ENCODE measurements at regions not wholly inside any gene's neighbourhood (a gene's known extent, or its start where the extent isn't known, plus 50 kb on each side); places are given as distances from the start of the nearest gene placed in this dataset.

DNA sequence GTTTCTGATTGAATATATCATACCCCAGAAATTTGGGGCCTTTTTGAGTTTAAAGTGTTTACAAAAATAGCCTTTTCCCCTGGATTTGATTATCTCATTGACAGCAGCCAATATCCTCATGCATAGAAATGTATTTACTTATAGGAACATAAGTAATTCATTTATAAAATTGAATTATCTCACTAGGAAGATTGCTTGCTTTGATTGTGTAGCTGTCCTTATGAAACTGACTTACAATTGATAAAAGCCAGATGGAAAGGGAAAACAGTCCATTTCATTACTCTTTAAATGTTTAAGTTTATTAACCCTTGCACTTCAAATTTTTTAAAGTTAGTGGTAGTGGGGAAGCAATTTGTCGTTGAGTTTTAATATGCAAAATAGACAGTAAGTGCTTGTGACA, 310.2 kb upstream of the TBX22 start:
- H4K20me1 ChIP-seq (ENCODE audit: control insufficient read depth, insufficient read depth) = no peaks in the 10 kb centered on the region
- no peaks in the 10 kb centered on the region for H3K27me3 ChIP-seq (replicated peaks in 1 of 2; ENCODE audit: control insufficient read depth in 2 of 2, insufficient read depth in 2 of 2, low read length in 1 of 2)
- in situ Hi-C loops (cut with MboI) (no loop called here), intact Hi-C loops (cut with micrococcal nuclease; ENCODE audit: unreplicated experiment) (no loop called here)
- no peak for DNase-seq (ENCODE audit: low read depth, low spot score)
- H3K36me3 ChIP-seq (ENCODE audit: control insufficient read depth in 2 of 2, insufficient read depth in 2 of 2, low read length in 1 of 2) = no peaks in the 10 kb centered on the region
- POLR2A ChIA-PET = no interaction called here
- SMC1A ChIA-PET (ENCODE audit: uncharacterized antibody, unreplicated experiment) = interaction anchor here (1.1 kb wide), 1 partner anchor 84 kb away, joined by 3 read pairs; no protein-coding TSS in a partner anchor
- RAD21 ChIA-PET (ENCODE audit: unreplicated experiment) = no interaction called here
- TF ChIP-seq FOXK2 (IDR thresholded peaks at IDR 0.05) (no peak), NFXL1 (IDR thresholded peaks at IDR 0.05; ENCODE audit: borderline replicate concordance) (no peak), RUNX3 (IDR thresholded peaks at IDR 0.05; ENCODE audit: low read length) (no peak), E2F4 (IDR thresholded peaks at IDR 0.05; ENCODE audit: low read depth, low read length) (no peak), CREM (IDR thresholded peaks at IDR 0.05; ENCODE audit: low read depth) (no peak), E2F8 (IDR thresholded peaks at IDR 0.05; ENCODE audit: low read depth, partially characterized antibody) (no peak), IRF3 (IDR thresholded peaks at IDR 0.05) (no peak), NFIC (IDR thresholded peaks at IDR 0.05; ENCODE audit: low read depth, low read length) (no peak), ASH2L (IDR thresholded peaks at IDR 0.05; ENCODE audit: borderline replicate concordance, low read depth) (no peak), TAF1 (IDR thresholded peaks at IDR 0.05; ENCODE audit: borderline replicate concordance, low read depth, low read length) (no peak), EED (IDR thresholded peaks at IDR 0.05; ENCODE audit: low read depth) (no peak), SMARCA5 (IDR thresholded peaks at IDR 0.05) (no peak), STAT3 (IDR thresholded peaks at IDR 0.05; ENCODE audit: low read depth, low read length) (no peak), TARDBP (IDR thresholded peaks at IDR 0.05; ENCODE audit: borderline replicate concordance) (no peak), POLR2AphosphoS2 (IDR thresholded peaks at IDR 0.05; ENCODE audit: low read depth, low read length) (no peak), POU2F2 (IDR thresholded peaks at IDR 0.05; ENCODE audit: borderline replicate concordance, low read depth, low read length) (no peak)
- TF ChIP-seq, protein P1, sequence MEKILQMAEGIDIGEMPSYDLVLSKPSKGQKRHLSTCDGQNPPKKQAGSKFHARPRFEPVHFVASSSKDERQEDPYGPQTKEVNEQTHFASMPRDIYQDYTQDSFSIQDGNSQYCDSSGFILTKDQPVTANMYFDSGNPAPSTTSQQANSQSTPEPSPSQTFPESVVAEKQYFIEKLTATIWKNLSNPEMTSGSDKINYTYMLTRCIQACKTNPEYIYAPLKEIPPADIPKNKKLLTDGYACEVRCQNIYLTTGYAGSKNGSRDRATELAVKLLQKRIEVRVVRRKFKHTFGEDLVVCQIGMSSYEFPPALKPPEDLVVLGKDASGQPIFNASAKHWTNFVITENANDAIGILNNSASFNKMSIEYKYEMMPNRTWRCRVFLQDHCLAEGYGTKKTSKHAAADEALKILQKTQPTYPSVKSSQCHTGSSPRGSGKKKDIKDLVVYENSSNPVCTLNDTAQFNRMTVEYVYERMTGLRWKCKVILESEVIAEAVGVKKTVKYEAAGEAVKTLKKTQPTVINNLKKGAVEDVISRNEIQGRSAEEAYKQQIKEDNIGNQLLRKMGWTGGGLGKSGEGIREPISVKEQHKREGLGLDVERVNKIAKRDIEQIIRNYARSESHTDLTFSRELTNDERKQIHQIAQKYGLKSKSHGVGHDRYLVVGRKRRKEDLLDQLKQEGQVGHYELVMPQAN (conservative IDR thresholded peaks at IDR 0.05) = no peak
- WGBS (ENCODE audit: insufficient coverage, insufficient replicate concordance, low lambda C conversion rate, missing lambda C conversion rate) = 38% methylated on average over 1 of the region's 1 CpG
- H3K4me1 ChIP-seq (ENCODE audit: control insufficient read depth, insufficient read depth, low read length) = no peaks in the 10 kb centered on the region
- H3K9ac ChIP-seq (ENCODE audit: control insufficient read depth, insufficient read depth, low read length) = no peak overlapping the region
- H3K79me2 ChIP-seq (ENCODE audit: control insufficient read depth, insufficient read depth, low read length) = no peaks in the 10 kb centered on the region
- no peak for FAIRE-seq
- H3K27ac ChIP-seq (ENCODE audit: control insufficient read depth, insufficient read depth) = no peak overlapping the region
- H3K4me3 ChIP-seq = no peak overlapping the region
- BruUV-seq (replicated peaks) = no TSS peak
- CTCF ChIA-PET = interaction anchor here (1.4 kb wide), 1 partner anchor 17 kb away, joined by 3 read pairs; no protein-coding TSS in a partner anchor
- no peak overlapping the region for H2AFZ ChIP-seq (ENCODE audit: control insufficient read depth, low read depth, low read length)
- H3K9me3 ChIP-seq (replicated peaks; ENCODE audit: control insufficient read depth, insufficient read depth, low read length) = no peaks in the 10 kb centered on the region
- no peak for ATAC-seq
- no peak overlapping the region for H3K4me2 ChIP-seq (ENCODE audit: control insufficient read depth, insufficient read depth)
